Fibroblast of skin of scalp (primary cell): ENCODE measurements at regions not wholly inside any gene's neighbourhood (a gene's known extent, or its start where the extent isn't known, plus 50 kb on each side); places are given as distances from the start of the nearest gene placed in this dataset.
"Not testable (repeated sequence)": the region's sequence is repeated elsewhere in the genome, so short reads cannot be mapped to it uniquely, and the experiment has no call there.

Source experiments
- DNase-seq: peaks from one replicate; pipeline ENCODE4 v3.0.0-alpha.2; 2013

DNA sequence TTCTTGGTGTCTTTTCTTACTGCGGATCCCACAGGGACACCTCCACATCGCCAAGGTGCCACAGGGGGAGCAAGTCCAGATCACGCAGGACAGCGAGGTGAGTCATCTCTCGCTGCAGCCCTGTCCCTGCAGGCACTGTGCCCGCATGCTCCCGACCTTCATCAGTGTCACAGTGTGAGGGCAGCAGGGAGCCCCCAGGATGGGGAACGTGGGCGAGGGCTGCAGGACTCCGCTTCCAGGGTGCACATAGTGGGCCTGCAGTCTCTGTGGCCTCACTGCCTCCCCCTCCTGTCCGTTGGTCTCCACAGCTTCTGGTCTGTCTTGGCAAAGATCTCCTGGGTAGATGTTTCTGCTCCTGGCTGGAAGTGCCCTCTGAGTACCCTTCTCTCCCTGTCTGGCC is 78.0 kb downstream of the NPIPB11 start:
- not testable (repeated sequence) for DNase-seq

DNA sequence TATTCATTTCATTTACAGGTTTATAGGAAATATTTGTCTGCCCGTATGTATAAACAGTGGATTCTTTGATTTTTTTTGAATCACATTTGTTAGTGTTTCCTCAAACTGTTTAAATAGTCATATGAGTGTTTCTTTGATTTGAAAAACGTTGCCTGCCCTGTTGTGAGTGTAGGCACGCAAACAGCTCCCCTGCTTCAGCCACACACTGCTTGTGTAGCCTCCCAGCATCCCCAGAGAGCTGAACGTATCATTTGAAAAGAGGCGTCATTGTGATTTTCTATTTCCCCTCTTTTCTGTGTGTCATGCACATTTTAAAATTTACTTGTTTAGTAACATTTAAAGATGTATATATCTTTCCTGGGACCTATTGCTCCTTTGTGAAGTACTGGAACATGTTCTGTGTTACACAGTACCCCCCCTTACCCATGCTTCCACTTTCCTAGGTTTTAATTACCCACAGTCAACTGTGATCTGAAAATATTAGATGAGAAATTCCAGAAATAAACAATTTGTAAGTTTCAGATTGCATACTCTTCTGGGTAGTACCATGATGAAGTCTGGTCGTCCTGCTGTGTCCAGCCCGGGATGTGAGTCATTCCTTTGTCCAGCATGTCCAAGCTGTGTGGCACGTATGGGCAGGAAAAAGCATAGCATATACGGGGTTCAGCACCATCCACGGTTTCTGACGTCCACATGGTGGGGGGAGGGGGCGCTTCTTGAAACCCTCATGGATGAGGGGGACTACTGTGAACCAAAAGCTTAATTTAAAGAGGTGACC is 78.7 kb downstream of the NPIPB11 start:
- peak; percentile 16 for DNase-seq

DNA sequence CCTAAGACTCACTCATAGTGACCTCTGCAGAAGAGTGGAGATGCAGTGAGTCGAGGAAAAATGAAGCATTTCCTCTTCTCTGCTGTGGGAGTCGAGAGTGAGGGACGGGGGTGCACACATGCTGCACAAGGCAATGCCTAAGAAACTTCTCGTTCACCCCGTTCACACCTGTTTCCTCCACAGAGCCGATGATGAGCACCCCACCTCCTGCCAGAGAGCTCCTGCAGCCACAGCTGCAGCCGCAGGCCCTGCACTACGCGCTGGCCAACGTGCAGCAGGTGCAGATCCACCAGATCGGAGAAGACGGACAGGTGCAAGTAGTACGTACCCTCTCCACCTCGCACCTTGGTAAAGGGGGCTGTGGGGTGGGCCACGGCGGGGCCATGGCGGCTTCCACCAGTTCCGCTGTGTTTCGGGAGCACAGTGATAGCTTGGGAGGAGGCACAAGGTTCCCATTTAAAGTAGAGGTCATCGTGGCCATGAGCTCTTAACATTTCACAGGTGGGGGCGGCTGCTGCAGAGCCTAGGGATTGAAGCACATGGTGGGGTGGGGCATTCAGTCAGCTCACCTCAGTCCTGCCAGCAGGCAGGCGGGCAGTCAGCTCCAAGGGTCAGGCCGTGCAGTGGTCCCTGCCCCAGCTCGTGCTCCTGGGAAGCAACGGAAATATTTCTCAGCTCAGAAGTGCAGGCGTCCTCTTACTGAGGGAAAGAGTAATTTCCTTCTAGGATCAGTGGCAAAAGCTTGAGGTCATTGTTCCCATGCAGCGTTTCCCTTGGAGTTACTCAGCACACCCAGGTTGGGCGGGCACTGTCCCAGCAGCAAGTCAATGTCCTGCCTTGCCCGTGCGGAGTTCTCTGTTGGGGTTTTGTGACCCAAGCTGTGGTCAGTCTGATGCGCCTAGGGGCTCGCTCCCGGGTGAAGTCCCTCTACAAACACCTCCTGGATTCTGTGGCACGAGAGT is 80.1 kb downstream of the NPIPB11 start:
- not testable (repeated sequence) for DNase-seq

DNA sequence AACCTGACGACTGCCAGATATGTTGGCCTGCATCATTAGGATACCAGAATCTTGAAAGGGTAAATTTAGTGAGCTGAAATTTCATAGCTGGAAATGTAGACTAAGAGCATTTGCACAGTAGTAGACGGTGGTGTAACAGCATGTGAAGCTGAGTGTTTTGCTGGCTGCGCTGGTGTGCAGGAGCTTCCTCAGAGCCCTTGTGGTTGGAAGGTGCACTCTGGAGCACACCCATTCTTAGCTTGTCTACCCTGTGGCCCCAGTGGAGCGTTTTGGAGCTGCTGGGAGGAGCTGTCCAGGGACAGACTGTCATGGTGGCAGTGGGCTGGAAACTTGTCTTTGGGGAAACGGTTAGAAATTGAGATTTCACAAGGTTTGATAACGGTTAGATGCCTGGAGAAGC is 82.8 kb downstream of the NPIPB11 start:
- not testable (repeated sequence) for DNase-seq

DNA sequence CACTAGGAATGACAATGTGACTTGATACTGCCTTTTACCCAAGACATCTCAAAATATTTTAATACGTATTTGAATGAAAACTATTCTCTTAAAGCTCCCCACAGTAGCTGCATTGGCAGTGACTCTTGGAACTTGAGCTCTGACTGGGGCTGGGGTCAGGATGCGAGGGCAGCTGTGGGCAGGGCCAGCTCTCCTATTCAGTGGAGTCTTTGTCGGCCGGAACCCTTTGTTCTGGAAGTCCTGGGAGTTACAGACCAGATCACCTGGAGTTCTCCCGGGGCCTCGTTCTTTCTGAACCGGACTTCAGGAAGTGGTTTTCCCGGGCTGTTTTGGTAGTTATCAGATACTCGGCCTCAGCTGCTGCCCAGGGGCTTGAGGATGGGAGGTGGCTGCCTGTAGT is 84.9 kb downstream of the NPIPB11 start:
- no peak for DNase-seq

DNA sequence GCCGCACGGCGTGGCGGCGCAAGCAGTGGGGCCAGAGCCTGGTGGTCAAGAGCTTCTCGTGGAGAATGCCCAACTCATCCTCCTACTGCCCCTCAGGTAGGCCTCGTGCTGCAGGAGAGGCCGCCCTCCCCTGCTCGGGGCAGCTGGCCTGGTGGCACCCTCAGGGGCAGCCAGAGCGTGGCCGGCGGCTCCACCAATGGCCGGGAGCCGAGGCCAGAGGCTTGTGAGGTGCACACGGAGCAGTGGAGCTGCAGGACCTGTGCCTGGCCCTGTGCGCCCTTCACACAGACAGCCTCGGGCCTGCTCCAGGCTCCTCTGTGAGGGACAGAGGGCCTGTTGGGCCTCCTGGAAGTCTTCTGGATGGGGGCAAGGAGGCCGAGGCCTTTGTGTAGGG is 85.5 kb downstream of the NPIPB11 start:
- no peak for DNase-seq

DNA sequence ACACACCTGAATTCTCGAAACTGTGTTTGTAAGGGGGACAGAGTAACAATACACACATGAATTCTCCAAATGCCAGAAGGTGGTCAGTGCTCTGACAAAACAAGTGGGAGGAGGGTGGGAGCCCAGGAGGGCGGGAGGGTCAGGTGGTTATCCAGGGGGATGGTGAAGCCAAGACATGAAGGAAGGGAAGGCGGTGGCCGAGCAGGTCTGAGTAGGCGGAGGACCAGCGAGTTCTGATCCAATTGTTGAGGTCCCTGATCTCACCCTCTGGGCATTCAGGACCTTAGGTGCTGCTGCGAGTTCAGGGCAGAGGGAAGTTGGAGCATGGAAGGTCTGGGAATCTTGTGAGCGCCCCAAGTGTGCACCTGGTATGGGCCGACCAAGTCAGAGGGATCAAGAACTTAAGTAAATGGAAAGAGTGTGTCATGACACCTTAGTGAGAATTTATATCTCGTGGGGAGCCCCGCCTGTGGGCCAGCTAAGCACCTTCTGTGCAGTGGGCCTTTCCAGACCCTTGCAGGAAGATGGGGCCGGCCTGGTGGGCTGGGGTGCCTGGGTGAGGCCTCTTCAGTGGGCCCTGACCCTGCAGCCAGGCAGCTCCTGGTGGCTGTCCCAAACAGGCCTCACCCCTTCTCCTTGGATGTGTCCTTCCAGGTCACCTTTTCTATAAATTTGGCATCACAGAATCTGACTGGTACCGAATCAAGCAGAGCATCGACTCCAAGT is 86.1 kb downstream of the NPIPB11 start:
- DNase-seq, result no peak

DNA sequence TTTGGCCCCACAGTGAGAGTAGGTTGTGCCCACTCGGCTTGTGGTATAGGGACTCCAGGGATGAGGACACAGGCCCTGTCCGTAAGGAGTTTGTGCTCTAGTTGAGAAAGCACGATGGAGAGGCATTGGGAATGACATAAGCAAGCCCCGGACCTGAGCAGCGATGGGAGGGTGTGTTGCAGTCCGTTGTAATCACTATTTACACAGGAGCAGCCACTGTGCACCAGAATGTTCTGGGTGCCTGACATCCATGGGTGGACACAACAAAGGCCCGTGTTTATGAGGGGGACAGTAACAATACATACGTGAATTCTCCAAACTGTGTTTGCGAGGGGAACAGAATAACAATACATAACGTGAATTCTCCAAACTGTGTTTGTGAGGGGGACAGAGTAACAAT is 86.8 kb downstream of the NPIPB11 start:
- DNase-seq, result no peak

DNA sequence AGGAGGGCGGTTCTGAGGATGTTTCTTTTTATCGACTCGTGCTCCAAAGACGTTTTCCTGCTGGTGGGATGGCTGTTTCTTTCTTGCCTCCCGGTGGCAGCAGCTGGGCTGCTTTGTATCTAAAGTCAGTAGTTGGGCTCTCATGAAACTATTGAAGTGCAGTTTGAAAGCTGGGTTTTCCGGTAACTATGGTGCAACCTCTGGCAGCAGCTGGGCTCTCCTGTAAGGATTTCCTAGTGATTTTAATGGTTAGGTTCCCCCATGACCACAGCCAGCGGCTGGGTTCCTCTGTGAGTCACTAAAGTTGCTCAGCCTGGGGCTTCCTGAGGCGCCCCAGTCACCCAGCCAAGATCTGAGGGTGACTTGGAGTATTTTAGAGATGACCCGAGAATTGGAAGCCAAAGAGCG is 87.9 kb downstream of the NPIPB11 start:
- peak; percentile 52 for DNase-seq

DNA sequence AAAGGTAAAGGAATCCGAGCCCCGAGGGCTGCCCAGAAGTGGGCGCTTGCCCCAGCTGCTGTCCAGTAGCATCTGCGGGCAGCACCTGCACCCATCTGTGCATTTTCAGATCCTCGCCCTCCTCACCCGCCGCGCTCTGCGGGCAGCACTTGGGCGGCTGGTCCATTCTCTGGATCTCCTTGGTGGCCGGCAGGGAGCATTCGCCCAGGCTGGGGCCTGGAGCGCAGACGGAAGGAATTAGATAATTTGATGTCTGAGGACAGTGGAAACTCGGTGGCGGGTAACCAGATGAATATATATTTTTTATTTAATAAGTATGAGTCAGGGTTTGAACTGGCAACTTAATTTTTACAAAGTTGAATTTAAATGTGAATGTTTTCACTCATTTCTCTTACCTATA is 88.5 kb downstream of the NPIPB11 start:
- DNase-seq, result no peak

DNA sequence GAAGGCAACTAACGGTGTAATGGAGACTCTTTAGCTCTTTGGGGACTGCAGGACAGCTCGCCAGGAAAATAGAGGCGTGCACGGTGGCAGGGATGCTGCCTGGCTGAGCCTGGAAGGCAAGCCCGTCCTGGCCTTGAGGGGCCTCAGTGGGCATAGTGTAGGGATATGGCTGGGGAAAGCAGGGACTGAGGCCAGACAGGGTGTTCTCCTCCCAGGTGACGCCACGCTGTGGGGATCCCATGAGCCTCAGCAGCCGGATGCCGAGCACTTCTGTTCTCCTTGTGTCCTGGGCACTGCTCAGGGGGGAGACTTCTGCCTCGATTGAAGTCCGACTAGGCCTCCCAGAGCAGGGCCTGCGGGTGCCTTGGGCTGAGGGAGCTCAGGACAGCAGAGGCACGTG is 89.2 kb downstream of the NPIPB11 start:
- DNase-seq, result no peak

DNA sequence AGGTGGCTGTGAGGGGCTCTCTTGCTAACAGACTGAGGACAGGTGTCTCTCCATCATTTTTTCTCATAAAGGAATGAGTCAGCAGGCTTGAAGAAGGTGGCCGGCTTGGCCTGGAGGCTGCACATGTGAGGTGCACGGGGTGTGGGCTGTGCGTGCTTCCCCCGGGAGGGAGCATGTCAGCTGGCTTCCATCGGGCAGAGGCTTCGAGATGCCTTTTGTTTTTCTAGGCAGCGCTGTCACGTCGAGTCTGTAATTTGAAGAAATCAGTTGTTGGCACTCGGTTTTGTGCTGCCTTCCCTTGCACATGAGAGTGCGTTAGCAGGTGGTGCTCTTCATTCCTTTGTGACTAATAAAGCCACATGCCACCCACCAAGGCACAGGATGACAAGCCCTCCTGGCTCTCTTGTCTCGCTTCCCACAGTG is 89.7 kb downstream of the NPIPB11 start:
- peak; percentile 45 for DNase-seq

DNA sequence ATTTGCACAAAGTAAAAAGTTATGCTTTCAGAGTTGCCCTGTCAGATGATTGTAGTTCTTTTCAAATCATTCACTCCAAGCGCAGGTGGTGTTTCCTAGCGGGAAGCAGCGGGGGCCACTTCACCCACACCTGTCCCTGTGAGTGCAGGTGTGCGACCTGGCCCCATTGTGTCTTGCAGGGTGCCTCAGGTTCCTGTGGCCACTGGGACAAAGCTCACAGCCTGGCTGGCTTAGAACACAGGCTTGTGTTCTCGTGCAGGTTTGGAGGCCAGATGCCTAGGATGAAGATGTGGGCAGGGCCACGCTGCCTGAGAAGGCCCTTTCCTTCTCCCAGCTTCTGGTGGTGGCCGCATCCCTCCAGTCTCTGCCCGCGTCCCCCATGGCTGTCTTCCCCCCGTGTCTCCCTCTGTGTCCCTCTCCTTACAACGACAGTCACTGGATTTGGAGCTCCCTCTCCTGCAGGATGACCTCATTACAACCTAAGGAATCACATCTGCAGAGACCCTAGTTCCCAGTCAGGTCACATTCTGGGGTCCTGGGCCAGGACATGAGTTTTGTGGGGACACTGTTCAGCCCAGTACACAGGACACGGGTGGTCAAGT is 90.5 kb downstream of the NPIPB11 start:
- no peak for DNase-seq

DNA sequence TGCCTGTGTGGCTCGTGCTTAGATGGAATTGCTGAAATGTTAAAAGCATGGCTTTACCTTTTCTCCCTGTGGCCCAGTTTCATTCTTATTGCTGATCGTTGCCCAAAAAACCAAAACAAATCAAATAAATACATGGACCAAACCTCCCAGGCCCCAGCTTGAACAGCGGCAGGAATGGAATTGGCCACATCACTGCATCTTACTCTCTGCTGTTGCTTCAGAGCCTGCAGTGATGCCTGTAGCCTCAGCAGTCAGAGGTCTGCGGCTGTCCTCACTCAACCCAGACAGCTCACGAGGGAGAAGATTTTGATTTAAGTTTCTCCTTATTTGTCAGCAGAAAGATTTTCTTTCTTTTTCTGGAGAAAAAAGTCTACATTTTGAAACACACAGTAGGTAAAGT is 91.5 kb downstream of the NPIPB11 start:
- no peak for DNase-seq

DNA sequence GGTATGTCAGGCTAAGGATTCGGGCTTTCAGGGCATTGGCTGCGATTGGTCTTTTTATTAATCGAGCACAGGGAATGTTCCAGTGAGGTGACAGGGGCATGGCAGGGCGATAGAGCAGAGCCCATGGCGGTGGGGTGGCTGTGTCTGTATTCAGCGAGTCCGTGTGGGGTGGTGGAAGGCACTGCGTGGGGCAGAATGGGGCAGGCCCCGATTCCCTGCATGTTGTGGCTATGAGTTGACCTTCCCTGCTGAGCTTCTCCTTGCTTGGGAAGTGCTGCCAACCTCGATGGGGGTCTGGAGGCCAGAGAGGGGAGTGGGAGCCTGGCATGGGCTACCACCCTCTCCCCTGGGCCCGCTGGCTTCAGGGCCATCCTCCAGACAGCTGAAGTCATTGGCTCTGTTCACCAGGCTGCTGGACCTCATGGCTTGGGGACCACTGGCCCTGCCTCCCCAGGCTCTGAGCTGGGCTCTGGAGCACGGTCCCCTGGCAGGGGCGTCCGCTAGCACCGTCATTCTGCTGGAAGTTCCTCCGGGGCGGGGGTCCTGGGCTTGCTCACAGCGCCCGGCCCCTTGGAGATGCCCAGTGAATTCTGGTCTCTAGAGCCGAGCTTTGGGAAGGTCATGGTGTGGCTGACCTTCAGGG is 92.1 kb downstream of the NPIPB11 start:
- no peak for DNase-seq

DNA sequence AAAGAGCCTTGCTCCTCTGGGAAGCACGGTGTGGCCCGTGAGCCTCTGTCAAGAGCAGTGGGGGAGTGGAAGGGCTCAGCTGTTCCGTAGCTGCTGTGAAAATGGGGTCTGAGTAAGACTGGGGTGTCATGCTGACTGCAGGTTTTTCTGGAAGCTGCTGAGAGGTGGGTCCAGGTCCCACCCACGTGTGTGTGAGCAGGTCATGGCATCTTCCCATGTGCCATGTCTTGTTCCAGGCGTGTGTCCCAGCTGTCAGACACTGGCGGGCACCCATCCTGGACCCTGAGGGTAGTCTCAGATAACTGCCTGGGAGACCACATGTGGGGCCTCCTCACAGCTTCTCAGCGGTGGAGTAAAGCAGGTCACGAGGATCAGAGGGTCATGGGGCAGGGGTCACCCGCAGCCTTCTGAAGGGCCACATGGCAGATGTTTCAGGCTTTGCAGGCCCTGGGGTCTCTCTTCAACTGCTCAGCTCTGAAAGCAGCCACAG is 92.9 kb downstream of the NPIPB11 start:
- no peak for DNase-seq

DNA sequence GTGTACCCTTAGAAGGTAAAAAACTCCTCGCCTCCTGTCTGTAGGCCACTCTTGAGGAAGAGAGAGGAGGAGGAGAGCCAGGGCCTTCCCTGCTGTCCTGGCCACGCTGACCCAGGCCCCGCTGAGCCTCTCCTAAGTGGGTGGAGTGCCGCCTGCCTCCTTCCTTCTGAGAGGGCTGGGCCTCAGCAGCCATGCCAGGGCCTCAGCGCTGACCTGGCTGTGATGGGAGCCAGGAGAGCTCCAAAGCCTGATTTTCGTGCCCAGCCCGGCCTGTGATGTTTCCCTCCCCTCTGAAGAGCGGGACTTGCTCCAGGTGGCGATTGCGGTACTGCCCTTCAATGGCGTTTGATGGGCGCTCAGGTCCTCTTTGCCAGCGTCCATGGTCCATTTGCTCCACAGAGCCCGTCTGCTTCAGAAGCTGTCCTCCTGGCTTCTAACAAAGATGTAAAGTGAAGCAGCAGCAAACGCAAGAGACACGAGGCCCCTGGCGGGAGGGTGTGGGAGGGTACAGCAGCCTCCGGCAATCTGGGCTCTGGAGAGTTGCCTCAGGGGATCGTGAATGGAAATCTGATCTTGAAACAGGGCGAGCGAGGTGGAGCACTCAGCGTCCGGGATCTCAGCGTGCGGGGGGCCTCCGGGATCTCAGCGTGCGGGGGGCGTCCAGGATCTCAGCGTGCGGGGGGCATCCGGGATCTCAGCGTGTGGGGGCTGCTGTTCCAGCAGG is 93.5 kb downstream of the NPIPB11 start:
- peak; percentile 31 for DNase-seq

DNA sequence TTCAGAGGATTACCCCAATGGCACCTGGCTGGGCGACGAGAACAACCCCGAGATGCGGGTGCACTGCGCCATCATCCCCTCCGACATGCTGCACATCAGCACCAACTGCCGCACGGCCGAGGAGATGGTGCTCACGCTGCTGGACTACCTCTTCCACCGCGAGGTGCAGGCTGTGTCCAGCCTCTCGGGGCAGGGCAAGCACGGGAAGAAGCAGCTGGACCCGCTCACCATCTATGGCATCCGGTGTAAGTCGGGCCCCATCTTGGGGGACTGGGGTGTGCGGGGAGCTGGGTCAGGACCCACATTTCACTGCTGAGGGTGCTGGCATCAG is 94.2 kb downstream of the NPIPB11 start:
- not testable (repeated sequence) for DNase-seq

DNA sequence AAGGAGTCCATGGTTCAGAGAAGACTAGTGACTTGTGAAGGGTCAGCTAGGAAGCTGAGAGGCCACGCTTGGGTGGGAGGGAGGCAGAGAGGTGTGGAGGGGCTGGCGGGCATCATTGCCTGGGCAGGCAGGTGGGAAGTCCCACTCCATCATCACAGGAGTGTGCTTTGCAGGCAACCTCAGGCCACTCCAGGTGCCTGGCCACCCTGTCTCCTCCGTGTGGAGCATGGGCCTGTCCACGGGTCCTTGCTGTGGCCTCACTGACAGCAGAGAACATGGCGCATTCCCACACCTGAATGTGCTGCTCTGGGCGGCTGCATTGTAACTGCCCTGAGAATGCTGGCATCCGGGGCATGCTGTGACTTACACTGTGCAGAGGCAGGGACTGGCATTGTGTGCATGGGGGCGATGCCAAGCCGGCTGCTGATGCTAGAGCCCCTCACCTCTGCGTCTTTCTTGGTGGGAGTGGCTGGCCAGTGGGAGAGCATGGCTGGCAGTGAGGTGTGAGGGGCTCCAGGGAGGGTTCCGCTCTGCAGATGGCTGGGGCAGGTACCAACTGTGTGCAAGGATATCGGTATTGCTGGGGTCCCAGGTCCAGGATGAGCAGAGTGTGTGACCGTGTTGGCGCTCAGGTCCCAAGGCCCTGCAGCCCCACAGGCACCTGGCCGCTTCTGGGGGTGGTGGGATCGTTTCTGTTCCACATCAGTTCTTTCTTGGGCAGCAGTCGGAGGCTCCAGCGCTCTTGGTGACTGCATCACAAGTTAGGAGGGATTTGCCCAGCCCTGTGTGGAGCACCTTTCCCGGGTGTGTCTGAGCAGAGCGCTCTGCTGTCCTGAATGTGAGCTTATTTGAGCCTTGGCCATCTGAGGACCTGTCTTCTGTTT is 94.8 kb downstream of the NPIPB11 start:
- DNase-seq, result no peak

DNA sequence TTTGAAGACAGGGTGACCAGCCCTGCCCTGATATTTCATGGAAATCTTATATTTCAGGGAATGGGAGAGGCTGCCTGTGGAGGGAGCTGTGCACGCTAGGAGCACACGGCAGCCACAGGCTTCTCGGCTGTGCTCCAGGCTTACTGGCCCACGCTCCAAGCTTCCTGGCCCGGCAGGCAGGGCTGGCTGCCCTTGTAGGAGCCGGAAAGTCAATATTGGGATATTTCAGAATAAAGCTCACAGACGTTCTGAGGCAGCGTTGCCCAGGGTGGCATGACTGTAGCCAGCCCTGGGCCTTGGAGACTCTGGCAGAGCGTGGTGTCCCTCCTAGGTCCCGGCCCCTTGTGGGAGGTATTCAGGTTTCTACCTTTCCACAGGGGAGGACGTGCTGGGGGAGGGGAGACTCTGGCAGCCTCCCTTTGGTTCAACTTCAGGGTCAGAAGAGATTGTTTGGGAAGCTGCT is 95.6 kb downstream of the NPIPB11 start:
- no peak for DNase-seq
